ENCODE measurements at regions not wholly inside any gene's neighbourhood (a gene's known extent, or its start where the extent isn't known, plus 50 kb on each side); places are given as distances from the start of the nearest gene placed in this dataset.

- H3K4me1 Mint-ChIP-seq, result peaks cover 24% of the 10 kb centered on the region
- no peak overlapping the region for H3K4me3 Mint-ChIP-seq
- H3K27ac Mint-ChIP-seq (ENCODE audit: unreplicated experiment), result no peak overlapping the region
- H3K9me3 Mint-ChIP-seq, result no peaks in the 10 kb centered on the region
- H3K27me3 Mint-ChIP-seq (ENCODE audit: low read depth), result no peaks in the 10 kb centered on the region
- DNase-seq (ENCODE audit: low read depth, low spot score), result no peak
- TF ChIP-seq CTCF (conservative IDR thresholded peaks at IDR 0.05), result no peak
- H3K36me3 Mint-ChIP-seq (ENCODE audit: low read depth), result no peaks in the 10 kb centered on the region
Observed at GRCh38 chr4:28238876-28239275, 1378.2 kb downstream of the STIM2 start.

GRCh38 chr4:28241021-28241420 lies 1380.4 kb downstream of the STIM2 start:
- Mint-ChIP-seq H3K4me1 (peaks cover 24% of the 10 kb centered on the region), H3K27ac (ENCODE audit: unreplicated experiment) (no peak overlapping the region), H3K9me3 (no peaks in the 10 kb centered on the region), H3K4me3 (no peak overlapping the region), H3K27me3 (ENCODE audit: low read depth) (no peaks in the 10 kb centered on the region), H3K36me3 (ENCODE audit: low read depth) (no peaks in the 10 kb centered on the region)
- DNase-seq (ENCODE audit: low read depth, low spot score), result no peak
- TF ChIP-seq CTCF (conservative IDR thresholded peaks at IDR 0.05), result no peak

GRCh38 chr4:28247805-28248204 lies 1387.2 kb downstream of the STIM2 start:
- no peak for TF ChIP-seq CTCF (conservative IDR thresholded peaks at IDR 0.05)
- Mint-ChIP-seq H3K36me3 (ENCODE audit: low read depth) (no peaks in the 10 kb centered on the region), H3K9me3 (no peaks in the 10 kb centered on the region), H3K4me1 (no peaks in the 10 kb centered on the region), H3K27me3 (ENCODE audit: low read depth) (no peaks in the 10 kb centered on the region), H3K4me3 (no peak overlapping the region), H3K27ac (ENCODE audit: unreplicated experiment) (no peak overlapping the region)
- no peak for DNase-seq (ENCODE audit: low read depth, low spot score)

- Mint-ChIP-seq H3K27me3 (ENCODE audit: low read depth) (no peaks in the 10 kb centered on the region), H3K27ac (ENCODE audit: unreplicated experiment) (no peak overlapping the region), H3K9me3 (no peaks in the 10 kb centered on the region), H3K4me3 (no peak overlapping the region), H3K36me3 (ENCODE audit: low read depth) (no peaks in the 10 kb centered on the region), H3K4me1 (no peaks in the 10 kb centered on the region)
- no peak for TF ChIP-seq CTCF (conservative IDR thresholded peaks at IDR 0.05)
- DNase-seq (ENCODE audit: low read depth, low spot score), result no peak
Observed at GRCh38 chr4:28248269-28248668, 1387.6 kb downstream of the STIM2 start.

- Mint-ChIP-seq H3K9me3 (peaks cover 9% of the 10 kb centered on the region), H3K27ac (ENCODE audit: unreplicated experiment) (no peak overlapping the region), H3K27me3 (ENCODE audit: low read depth) (no peaks in the 10 kb centered on the region), H3K4me3 (no peak overlapping the region), H3K36me3 (ENCODE audit: low read depth) (peaks cover 9% of the 10 kb centered on the region), H3K4me1 (no peaks in the 10 kb centered on the region)
- DNase-seq (ENCODE audit: low read depth, low spot score), result no peak
- no peak for TF ChIP-seq CTCF (conservative IDR thresholded peaks at IDR 0.05)
Observed at GRCh38 chr4:28250646-28251045, 1390.0 kb downstream of the STIM2 start.

GRCh38 chr4:28251831-28252230 lies 1391.2 kb downstream of the STIM2 start:
- Mint-ChIP-seq H3K27me3 (ENCODE audit: low read depth) (no peaks in the 10 kb centered on the region), H3K4me1 (no peaks in the 10 kb centered on the region), H3K9me3 (peaks cover 13% of the 10 kb centered on the region), H3K4me3 (no peak overlapping the region), H3K27ac (ENCODE audit: unreplicated experiment) (no peak overlapping the region), H3K36me3 (ENCODE audit: low read depth) (peaks cover 13% of the 10 kb centered on the region)
- TF ChIP-seq CTCF (conservative IDR thresholded peaks at IDR 0.05), result no peak
- no peak for DNase-seq (ENCODE audit: low read depth, low spot score)

Data from neural crest cell (in vitro differentiated cells).